ENCODE measurements at regions not wholly inside any gene's neighbourhood (a gene's known extent, or its start where the extent isn't known, plus 50 kb on each side); places are given as distances from the start of the nearest gene placed in this dataset.

DNA sequence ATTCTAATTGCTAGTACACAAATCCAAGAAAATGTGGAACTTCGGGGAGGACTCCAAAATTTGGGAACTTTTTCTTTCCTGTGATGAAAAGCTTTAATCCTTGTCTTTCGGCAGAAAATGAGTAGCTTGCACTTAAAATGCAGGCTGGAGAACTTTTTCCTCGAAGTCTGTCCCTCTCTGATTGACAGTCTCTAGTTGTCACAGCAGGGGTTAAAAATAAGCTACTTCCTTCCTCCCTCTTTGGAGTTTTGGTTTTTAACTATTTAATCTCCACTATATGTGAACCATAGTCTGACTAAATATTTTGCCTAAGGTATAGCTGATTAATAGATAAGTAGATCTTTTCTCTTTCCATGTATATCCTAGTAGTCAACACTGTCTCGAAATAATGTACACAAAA is 66.8 kb upstream of the MBOAT1 start:
- TF ChIP-seq, protein P1, sequence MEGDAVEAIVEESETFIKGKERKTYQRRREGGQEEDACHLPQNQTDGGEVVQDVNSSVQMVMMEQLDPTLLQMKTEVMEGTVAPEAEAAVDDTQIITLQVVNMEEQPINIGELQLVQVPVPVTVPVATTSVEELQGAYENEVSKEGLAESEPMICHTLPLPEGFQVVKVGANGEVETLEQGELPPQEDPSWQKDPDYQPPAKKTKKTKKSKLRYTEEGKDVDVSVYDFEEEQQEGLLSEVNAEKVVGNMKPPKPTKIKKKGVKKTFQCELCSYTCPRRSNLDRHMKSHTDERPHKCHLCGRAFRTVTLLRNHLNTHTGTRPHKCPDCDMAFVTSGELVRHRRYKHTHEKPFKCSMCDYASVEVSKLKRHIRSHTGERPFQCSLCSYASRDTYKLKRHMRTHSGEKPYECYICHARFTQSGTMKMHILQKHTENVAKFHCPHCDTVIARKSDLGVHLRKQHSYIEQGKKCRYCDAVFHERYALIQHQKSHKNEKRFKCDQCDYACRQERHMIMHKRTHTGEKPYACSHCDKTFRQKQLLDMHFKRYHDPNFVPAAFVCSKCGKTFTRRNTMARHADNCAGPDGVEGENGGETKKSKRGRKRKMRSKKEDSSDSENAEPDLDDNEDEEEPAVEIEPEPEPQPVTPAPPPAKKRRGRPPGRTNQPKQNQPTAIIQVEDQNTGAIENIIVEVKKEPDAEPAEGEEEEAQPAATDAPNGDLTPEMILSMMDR (IDR thresholded peaks at IDR 0.05; ENCODE audit: low read depth, low read length), result no peak
- TF ChIP-seq, protein P2, sequence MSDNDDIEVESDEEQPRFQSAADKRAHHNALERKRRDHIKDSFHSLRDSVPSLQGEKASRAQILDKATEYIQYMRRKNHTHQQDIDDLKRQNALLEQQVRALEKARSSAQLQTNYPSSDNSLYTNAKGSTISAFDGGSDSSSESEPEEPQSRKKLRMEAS (IDR thresholded peaks at IDR 0.05; ENCODE audit: low read depth, low read length), result no peak
- no peak for TF ChIP-seq POLR2A (IDR thresholded peaks at IDR 0.05; ENCODE audit: extremely low read depth, insufficient read length)
- TF ChIP-seq MYC (IDR thresholded peaks at IDR 0.05; ENCODE audit: low read depth, low read length), result no peak

All from NB4 (cell line).